ENCODE measurements at regions not wholly inside any gene's neighbourhood (a gene's known extent, or its start where the extent isn't known, plus 50 kb on each side); places are given as distances from the start of the nearest gene placed in this dataset.

DNA sequence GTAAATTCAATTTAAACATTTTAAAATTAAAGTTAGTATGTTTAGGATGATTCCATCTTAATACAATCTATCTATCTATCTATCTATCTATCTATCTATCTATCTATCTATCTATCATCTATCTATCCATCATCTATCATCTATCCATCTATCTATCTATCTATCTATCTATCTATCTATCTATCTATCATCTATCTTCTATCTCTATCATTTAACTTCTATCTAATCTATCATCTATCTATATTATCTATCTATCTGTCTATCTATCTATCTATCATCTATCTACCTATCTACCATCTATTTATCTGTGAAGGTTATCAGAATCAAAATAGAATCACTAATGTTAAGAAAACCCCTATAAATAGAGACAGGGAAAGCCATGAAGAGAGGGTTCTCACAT is 78.3 kb downstream of the RAMP3 start:
- no peak overlapping the region for H3K4me3 ChIP-seq (ENCODE audit: low read depth, low read length)
- TF ChIP-seq, protein P1, sequence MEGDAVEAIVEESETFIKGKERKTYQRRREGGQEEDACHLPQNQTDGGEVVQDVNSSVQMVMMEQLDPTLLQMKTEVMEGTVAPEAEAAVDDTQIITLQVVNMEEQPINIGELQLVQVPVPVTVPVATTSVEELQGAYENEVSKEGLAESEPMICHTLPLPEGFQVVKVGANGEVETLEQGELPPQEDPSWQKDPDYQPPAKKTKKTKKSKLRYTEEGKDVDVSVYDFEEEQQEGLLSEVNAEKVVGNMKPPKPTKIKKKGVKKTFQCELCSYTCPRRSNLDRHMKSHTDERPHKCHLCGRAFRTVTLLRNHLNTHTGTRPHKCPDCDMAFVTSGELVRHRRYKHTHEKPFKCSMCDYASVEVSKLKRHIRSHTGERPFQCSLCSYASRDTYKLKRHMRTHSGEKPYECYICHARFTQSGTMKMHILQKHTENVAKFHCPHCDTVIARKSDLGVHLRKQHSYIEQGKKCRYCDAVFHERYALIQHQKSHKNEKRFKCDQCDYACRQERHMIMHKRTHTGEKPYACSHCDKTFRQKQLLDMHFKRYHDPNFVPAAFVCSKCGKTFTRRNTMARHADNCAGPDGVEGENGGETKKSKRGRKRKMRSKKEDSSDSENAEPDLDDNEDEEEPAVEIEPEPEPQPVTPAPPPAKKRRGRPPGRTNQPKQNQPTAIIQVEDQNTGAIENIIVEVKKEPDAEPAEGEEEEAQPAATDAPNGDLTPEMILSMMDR (IDR thresholded peaks at IDR 0.05; ENCODE audit: borderline replicate concordance, insufficient read depth, low read depth, low read length), result no peak

DNA sequence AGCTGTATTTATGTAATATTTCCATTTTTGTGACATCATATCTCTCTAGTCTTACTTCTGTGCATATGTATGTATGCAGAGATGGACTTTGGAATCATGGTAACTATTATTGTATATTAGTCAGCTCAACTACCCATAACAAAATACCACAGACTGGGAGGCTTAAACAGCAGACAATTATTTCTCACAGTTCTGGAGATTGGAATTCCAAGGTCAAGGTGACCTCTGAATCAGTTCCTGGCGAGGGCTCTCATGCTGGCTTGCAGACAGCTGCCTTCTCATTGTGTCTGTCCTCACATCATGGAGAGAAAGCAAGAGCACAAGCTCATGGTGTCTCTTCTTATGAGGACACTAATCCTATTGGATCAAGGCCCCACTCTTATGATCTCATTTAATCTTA is 79.1 kb downstream of the RAMP3 start:
- TF ChIP-seq, protein P1 (IDR thresholded peaks at IDR 0.05; ENCODE audit: borderline replicate concordance, insufficient read depth, low read depth, low read length), result no peak
- H3K4me3 ChIP-seq (ENCODE audit: low read depth, low read length), result no peak overlapping the region

DNA sequence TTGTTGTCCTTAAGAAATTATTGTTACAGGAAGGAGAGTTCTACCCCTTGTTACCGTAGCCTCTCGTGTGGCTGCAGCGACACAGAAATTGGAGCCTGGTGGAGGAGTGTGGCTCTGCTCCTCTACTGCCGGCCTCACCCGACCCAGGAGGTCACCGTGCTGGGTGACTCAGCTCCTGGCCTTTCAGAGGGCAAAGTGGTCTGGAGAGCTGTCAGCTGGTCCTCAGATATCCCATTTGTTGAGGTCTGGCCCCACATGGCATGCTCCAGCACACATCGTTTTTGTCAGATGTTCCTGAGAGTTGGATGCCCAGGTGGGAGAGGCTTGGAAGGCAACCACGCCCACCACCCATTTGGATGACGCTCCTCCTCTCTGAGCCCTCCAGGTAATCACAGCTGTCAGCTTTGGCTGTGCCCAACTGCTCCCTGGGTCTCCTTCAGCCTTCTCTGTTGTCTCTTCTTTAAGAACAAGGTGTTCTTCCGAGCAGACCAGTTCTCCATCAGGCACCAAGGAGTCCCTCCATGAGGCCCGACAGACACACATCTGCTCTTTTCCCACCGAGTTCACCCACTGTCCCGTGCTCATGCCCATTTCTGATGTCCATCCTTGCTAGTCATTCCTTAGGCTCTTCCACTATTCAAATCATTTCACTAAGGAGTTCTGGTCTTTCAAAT is 80.3 kb downstream of the RAMP3 start:
- TF ChIP-seq, protein P1 (IDR thresholded peaks at IDR 0.05; ENCODE audit: borderline replicate concordance, insufficient read depth, low read depth, low read length), result no peak
- no peak overlapping the region for H3K4me3 ChIP-seq (ENCODE audit: low read depth, low read length)

DNA sequence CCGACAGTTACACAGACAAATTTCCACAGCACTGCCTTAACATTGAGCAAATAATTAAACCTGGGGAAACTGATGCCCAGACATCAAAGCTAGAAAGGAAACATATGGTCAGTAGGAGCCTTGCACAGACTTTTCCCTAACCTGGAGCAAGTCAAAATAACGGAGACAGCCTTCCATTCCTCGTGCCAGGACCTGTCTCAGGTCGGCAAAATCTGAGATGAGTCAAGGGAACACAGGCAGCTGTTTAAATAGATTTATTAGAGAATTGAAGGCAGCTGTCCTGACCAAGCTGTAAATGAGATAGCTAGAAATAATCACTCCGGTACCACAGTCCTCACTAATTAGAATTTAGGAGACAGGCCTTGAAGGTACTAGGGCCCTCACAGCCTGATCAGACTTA is 81.2 kb downstream of the RAMP3 start:
- H3K4me3 ChIP-seq (ENCODE audit: low read depth, low read length), result no peak overlapping the region
- TF ChIP-seq, protein P1 (IDR thresholded peaks at IDR 0.05; ENCODE audit: borderline replicate concordance, insufficient read depth, low read depth, low read length), result no peak

DNA sequence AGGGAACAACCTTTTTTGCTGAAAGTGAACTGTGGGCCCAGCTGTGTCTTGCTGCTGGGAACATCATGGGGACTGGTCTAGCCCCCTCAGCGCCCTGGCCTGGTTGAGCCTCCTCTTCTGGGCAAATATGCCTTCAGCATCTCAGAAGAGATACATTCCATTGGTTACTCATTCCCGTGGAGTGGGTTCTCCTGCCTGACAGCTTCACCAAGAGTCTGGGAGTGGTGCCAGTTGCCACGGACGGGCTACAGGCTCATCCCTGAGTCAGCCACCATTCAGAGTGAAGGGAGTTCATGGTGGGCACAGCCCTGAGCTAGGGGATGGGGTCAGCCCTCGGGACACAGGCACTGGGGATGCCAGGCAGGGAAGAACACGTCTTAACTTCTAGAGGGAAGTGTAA is 81.9 kb downstream of the RAMP3 start:
- H3K4me3 ChIP-seq (ENCODE audit: low read depth, low read length), result no peak overlapping the region
- TF ChIP-seq, protein P1 (IDR thresholded peaks at IDR 0.05; ENCODE audit: borderline replicate concordance, insufficient read depth, low read depth, low read length), result no peak

DNA sequence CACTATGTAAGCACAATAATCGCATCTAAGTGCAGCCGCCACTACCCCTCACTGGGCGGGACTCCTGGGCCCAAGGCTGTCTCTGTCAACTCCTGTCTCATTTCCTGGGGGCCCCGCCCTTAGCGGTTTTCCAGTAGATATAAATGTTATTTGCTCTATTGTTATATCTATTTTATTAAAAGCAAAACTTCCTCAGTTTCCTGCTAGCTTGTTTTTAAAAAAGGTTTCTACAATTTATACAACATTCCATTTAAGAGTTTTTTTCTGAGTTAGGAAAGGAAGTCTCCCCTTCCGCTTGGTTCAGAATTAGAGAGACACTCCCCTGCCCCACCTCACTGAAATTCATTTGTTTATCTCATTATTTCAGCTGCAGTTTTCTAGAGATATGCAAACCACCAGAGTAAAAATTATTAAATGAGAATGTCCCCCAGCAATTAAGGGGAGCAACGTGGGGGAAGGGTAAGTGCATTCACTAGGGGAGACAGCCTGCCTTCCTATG is 82.7 kb downstream of the RAMP3 start:
- TF ChIP-seq, protein P1 (IDR thresholded peaks at IDR 0.05; ENCODE audit: borderline replicate concordance, insufficient read depth, low read depth, low read length), result no peak

DNA sequence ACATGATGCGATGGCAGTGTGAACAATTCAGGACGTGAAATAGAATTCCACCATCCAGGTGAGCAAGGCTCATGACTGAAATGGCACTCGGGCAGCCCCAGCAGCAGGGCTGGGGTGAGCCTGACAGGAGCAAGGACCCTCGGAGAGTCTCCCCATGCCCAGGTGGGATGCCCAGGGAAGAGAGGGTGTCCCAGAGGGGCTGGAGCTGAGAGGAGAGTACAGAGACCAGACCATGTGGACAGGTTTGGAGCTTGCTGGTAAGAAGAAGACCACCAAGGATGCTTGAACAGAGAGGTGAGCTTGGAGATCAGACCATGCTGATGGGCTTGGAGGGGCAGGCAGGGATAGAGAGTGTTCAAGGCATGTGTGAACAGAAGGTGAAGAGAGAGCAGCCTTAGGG is 83.3 kb downstream of the RAMP3 start:
- TF ChIP-seq, protein P1 (IDR thresholded peaks at IDR 0.05; ENCODE audit: borderline replicate concordance, insufficient read depth, low read depth, low read length), result no peak
- H3K4me3 ChIP-seq (ENCODE audit: low read depth, low read length), result no peak overlapping the region

More for the DNA sequence above, 82.7 kb downstream of the RAMP3 start:
- no peak overlapping the region for H3K4me3 ChIP-seq (ENCODE audit: low read depth, low read length)
